Kidney (tissue), 13 donors: ENCODE measurements at regions not wholly inside any gene's neighbourhood (a gene's known extent, or its start where the extent isn't known, plus 50 kb on each side); places are given as distances from the start of the nearest gene placed in this dataset.

Experiments
- DNase-seq, 5 donors: peaks; one replicate each; pipeline ENCODE4 v3.0.0-alpha.2; 2013 to 2020
- FAIRE-seq: peaks from 2 replicates; lab custom pipeline; 2012; peaks lifted over from hg19 to GRCh38; lab: Jason Lieb, UNC
- H3K27ac ChIP-seq, 2 donors: one replicate each; pipeline ENCODE4 v1.7.0; 2013; ENCODE audit warnings: low read depth in 2 of 2, low read length in 2 of 2, inconsistent platforms in 1 of 2
- H3K27me3 ChIP-seq: one replicate; pipeline ENCODE4 v1.7.1; 2013; ENCODE audit warnings: low read length, inconsistent platforms; ENCODE audit not compliant: control insufficient read depth, insufficient read depth
- H3K36me3 ChIP-seq, 3 donors: one replicate each; pipeline versions ENCODE4 v1.7.0 to v1.7.1; 2013; ENCODE audit warnings: low read length in 3 of 3, control low read depth in 1 of 3, inconsistent platforms in 1 of 3; ENCODE audit not compliant: insufficient read depth in 3 of 3, control insufficient read depth in 2 of 3
- H3K4me1 ChIP-seq, 3 donors: one replicate each; pipeline versions ENCODE4 v1.7.0 to v1.7.1; 2013; ENCODE audit warnings: low read length in 3 of 3, inconsistent platforms in 1 of 3, low read depth in 1 of 3; ENCODE audit not compliant: control insufficient read depth in 2 of 3, insufficient read depth in 2 of 3
- H3K4me3 ChIP-seq, 3 donors: one replicate each; pipeline versions ENCODE4 v1.7.0 to v1.8.1; 2013; ENCODE audit warnings: low read length in 3 of 3, control low read depth in 1 of 3, inconsistent platforms in 1 of 3
- H3K9ac ChIP-seq, 3 donors: one replicate each; pipeline versions ENCODE4 v1.7.0 to v1.7.1; 2013; ENCODE audit warnings: low read length in 3 of 3, control low read depth in 1 of 3, inconsistent platforms in 1 of 3
- H3K9me3 ChIP-seq, 3 donors: one replicate each; pipeline versions ENCODE4 v1.7.0 to v1.7.1; 2013; ENCODE audit warnings: low read length in 3 of 3, control low read depth in 1 of 3, inconsistent platforms in 1 of 3; ENCODE audit not compliant: control insufficient read depth in 2 of 3, insufficient read depth in 1 of 3
- CTCF ChIP-seq: IDR thresholded peaks from 3 replicates; pipeline ENCODE4 v1.5.1; 2012; ENCODE audit warnings: mild to moderate bottlenecking, moderate library complexity, borderline replicate concordance; ENCODE audit not compliant: insufficient read depth; ENCODE audit errors: extremely low read depth
- intact Hi-C: fragments of 100-400 bp; cut with DNase I; formaldehyde crosslinking; loops from one replicate; pipeline ENCODE4 v1.11.1; 2022
- donor health status: control.
- donor health status: control.
- donor health status: control.
- donor health status: control.
- donor health status: control.
- donor health status: DM: yes; HTN: yes; CAD: no.
- donor health status: Normal renal cell carcinoma (clear cell type).

GRCh38 chr2:216758256-216759155, 63.2 kb upstream of the IGFBP5 start:
- no peak for DNase-seq
- FAIRE-seq: no peak
- H3K4me1 ChIP-seq: peaks cover 0 to under 1% (median 0%) of the 10 kb centered on the region in 3 donors
- H3K36me3 ChIP-seq: no peaks in the 10 kb centered on the region
- no peaks in the 10 kb centered on the region for H3K27me3 ChIP-seq
- H3K9me3 ChIP-seq: no peaks in the 10 kb centered on the region
- no peak for TF ChIP-seq CTCF
- intact Hi-C loops: no loop called here
- no peak overlapping the region for H3K4me3 ChIP-seq
- no peak overlapping the region for H3K27ac ChIP-seq
- H3K9ac ChIP-seq: no peak overlapping the region

GRCh38 chr2:216757532-216757931, 62.2 kb upstream of the IGFBP5 start:
- intact Hi-C loops: no loop called here
- H3K9ac ChIP-seq: no peak overlapping the region
- no peak for TF ChIP-seq CTCF
- no peaks in the 10 kb centered on the region for H3K36me3 ChIP-seq
- no peaks in the 10 kb centered on the region for H3K27me3 ChIP-seq
- H3K4me1 ChIP-seq: peaks cover 0 to 7% (median 0%) of the 10 kb centered on the region in 3 donors
- no peak overlapping the region for H3K27ac ChIP-seq
- DNase-seq: no peak
- no peaks in the 10 kb centered on the region for H3K9me3 ChIP-seq
- no peak for FAIRE-seq
- H3K4me3 ChIP-seq: no peak overlapping the region

- FAIRE-seq (no peak), DNase-seq (peak in 4 of 5 donors; percentile 44 to 54 (median 51))
Measured at GRCh38 chr2:216756435-216756834, 61.1 kb upstream of the IGFBP5 start.

More at GRCh38 chr2:216756435-216756834, 61.1 kb upstream of the IGFBP5 start:
- H3K9me3 ChIP-seq: no peaks in the 10 kb centered on the region
- H3K27me3 ChIP-seq: no peaks in the 10 kb centered on the region
- no peak overlapping the region for H3K4me3 ChIP-seq
- H3K27ac ChIP-seq: no peak overlapping the region
- H3K9ac ChIP-seq: no peak overlapping the region
- no peaks in the 10 kb centered on the region for H3K36me3 ChIP-seq
- no peak for TF ChIP-seq CTCF
- peaks cover 0 to 7% (median 0%) of the 10 kb centered on the region in 3 donors for H3K4me1 ChIP-seq
- intact Hi-C loops: no loop called here
